IMR-90 (cell line): ENCODE measurements at regions not wholly inside any gene's neighbourhood (a gene's known extent, or its start where the extent isn't known, plus 50 kb on each side); places are given as distances from the start of the nearest gene placed in this dataset.
A peak's percentile ranks its signal among the peaks of the same experiment; 100 is the strongest.

Source experiments
- ATAC-seq: fragments of 200-7000 bp; cut with Tn5 transposase; 2 replicates; pipeline ENCODE4 v1.9.1; 2020; ENCODE audit warnings: low read depth, mild to moderate bottlenecking, moderate library complexity
- BruUV-seq: library from RNA; stranded (reverse); fragments of 400-500 nt; replicated peaks from 2 replicates; lab custom pipeline; 2021; lab: Mats Ljungman, UMichigan
- CTCF ChIA-PET: fragments of 300-600 bp; formaldehyde crosslinking; extraction: SDS; loops from one replicate; lab custom pipeline; 2021; ENCODE audit warnings: antibody characterized with exemption; lab: Yijun Ruan, JAX
- POLR2A ChIA-PET: fragments of 300-600 bp; sonication (Branson Sonifier 250); formaldehyde crosslinking; loops from one replicate; lab custom pipeline; 2022; ENCODE audit warnings: antibody characterized with exemption; ENCODE audit not compliant: unreplicated experiment; lab: Charles Lee
- DNase-seq: peaks from one replicate; pipeline ENCODE4 v3.0.0; 2013
- H2AFZ ChIP-seq: replicated peaks from 2 replicates; pipeline ENCODE3; 2013; ENCODE audit warnings: low read length, mild to moderate bottlenecking; ENCODE audit not compliant: poor library complexity
- H2AK5ac ChIP-seq: 2 replicates; pipeline ENCODE4 v1.6.1; 2013; ENCODE audit warnings: low read depth, low read length, inconsistent platforms
- H2AK9ac ChIP-seq: replicated peaks from 2 replicates; pipeline ENCODE3; 2013; ENCODE audit warnings: mild to moderate bottlenecking, low read depth, low read length, moderate library complexity; ENCODE audit not compliant: poor library complexity
- H2BK120ac ChIP-seq: 2 replicates; pipeline ENCODE4 v1.6.1; 2013; ENCODE audit warnings: low read depth, low read length, inconsistent platforms
- H2BK15ac ChIP-seq: 3 replicates; pipeline ENCODE4 v1.6.1; 2013; ENCODE audit warnings: low read depth, low read length, inconsistent platforms
- H2BK20ac ChIP-seq: 2 replicates; pipeline ENCODE4 v1.6.1; 2013; ENCODE audit warnings: low read depth, mild to moderate bottlenecking, inconsistent platforms, low read length, moderate library complexity
- H2BK5ac ChIP-seq: 2 replicates; pipeline ENCODE4 v1.6.1; 2013; ENCODE audit warnings: mild to moderate bottlenecking, low read depth, low read length, inconsistent platforms; ENCODE audit not compliant: poor library complexity, severe bottlenecking
- H3K14ac ChIP-seq: replicated peaks from 2 replicates; pipeline ENCODE4 v1.6.1; 2013; ENCODE audit warnings: low read depth, low read length, inconsistent platforms
- H3K18ac ChIP-seq: 2 replicates; pipeline ENCODE4 v1.6.1; 2013; ENCODE audit warnings: low read depth, low read length, control low read depth
- H3K23ac ChIP-seq: 2 replicates; pipeline ENCODE4 v1.6.1; 2013; ENCODE audit warnings: low read depth, low read length, inconsistent platforms
- H3K27ac ChIP-seq: 2 replicates; pipeline ENCODE4 v1.5.1; 2013; ENCODE audit warnings: mild to moderate bottlenecking, control low read depth, low read length; ENCODE audit not compliant: insufficient read depth
- H3K27me3 ChIP-seq: 2 replicates; pipeline ENCODE4 v1.6.1; 2013; ENCODE audit warnings: low read length; ENCODE audit not compliant: control insufficient read depth, insufficient read depth
- H3K36me3 ChIP-seq: 2 replicates; pipeline ENCODE4 v1.6.1; 2013; ENCODE audit warnings: low read length, mixed read lengths; ENCODE audit not compliant: control insufficient read depth, insufficient read depth
- H3K4ac ChIP-seq: 2 replicates; pipeline ENCODE4 v1.6.1; 2013; ENCODE audit warnings: low read depth, low read length, inconsistent platforms
- H3K4me1 ChIP-seq: 2 replicates; pipeline ENCODE4 v1.6.1; 2013; ENCODE audit warnings: low read length, mixed read lengths; ENCODE audit not compliant: control insufficient read depth, insufficient read depth
- H3K4me2 ChIP-seq: 2 replicates; pipeline ENCODE4 v1.6.1; 2013; ENCODE audit warnings: low read depth, mild to moderate bottlenecking, control low read depth, low read length, moderate library complexity
- H3K4me3 ChIP-seq: 2 replicates; pipeline ENCODE4 v1.5.1; 2013; ENCODE audit warnings: low read depth, mild to moderate bottlenecking, control low read depth, low read length, moderate library complexity; ENCODE audit not compliant: insufficient read depth
- H3K56ac ChIP-seq: 2 replicates; pipeline ENCODE4 v1.6.1; 2013; ENCODE audit warnings: low read length, inconsistent platforms; ENCODE audit not compliant: insufficient read depth; ENCODE audit errors: extremely low read depth
- H3K79me1 ChIP-seq, 2 experiments: 2 replicates each; pipeline ENCODE4 v1.6.1; 2013; ENCODE audit warnings: low read length in 2 of 2, inconsistent platforms in 1 of 2, low read depth in 1 of 2
- H3K9ac ChIP-seq: 2 replicates; pipeline ENCODE4 v1.6.1; 2013; ENCODE audit warnings: low read depth, low read length, control low read depth
- H3K9me1 ChIP-seq: 2 replicates; pipeline ENCODE4 v1.6.1; 2013; ENCODE audit warnings: low read length, inconsistent platforms; ENCODE audit not compliant: insufficient read depth
- H3K9me3 ChIP-seq: 2 replicates; pipeline ENCODE4 v1.6.1; 2013; ENCODE audit warnings: low read length; ENCODE audit not compliant: control insufficient read depth, insufficient read depth
- H4K20me1 ChIP-seq: 2 replicates; pipeline ENCODE4 v1.6.1; 2013; ENCODE audit warnings: low read length, inconsistent platforms; ENCODE audit not compliant: insufficient read depth
- H4K5ac ChIP-seq: 2 replicates; pipeline ENCODE4 v1.6.1; 2013; ENCODE audit warnings: mild to moderate bottlenecking, low read depth, low read length, control low read depth
- H4K8ac ChIP-seq, 2 experiments: 2 replicates each; pipeline ENCODE4 v1.6.1; 2013; ENCODE audit warnings: low read depth in 2 of 2, low read length in 2 of 2, control low read depth in 1 of 2, inconsistent platforms in 1 of 2
- H4K91ac ChIP-seq: 2 replicates; pipeline ENCODE4 v1.6.1; 2013; ENCODE audit warnings: low read depth, low read length, inconsistent platforms; ENCODE audit not compliant: insufficient read depth
- BHLHE40 ChIP-seq: fragments of 150-350 bp; IDR thresholded peaks from 2 replicates; pipeline ENCODE4 v1.6.1; 2016; ENCODE audit warnings: mild to moderate bottlenecking, low read depth, low read length
- CEBPB ChIP-seq: IDR thresholded peaks from 2 replicates; pipeline ENCODE4 v1.6.1; 2012; ENCODE audit warnings: low read depth, low read length, improper control_type of control experiment
- CTCF ChIP-seq: conservative IDR thresholded peaks from 2 replicates; pipeline ENCODE4 v1.5.1; 2012; ENCODE audit warnings: mild to moderate bottlenecking, low read depth, low read length, improper control_type of control experiment
- ELK1 ChIP-seq: fragments of 150-350 bp; IDR thresholded peaks from 2 replicates; pipeline ENCODE4 v1.6.1; 2016; ENCODE audit warnings: low read depth, mild to moderate bottlenecking, low read length, moderate library complexity, borderline replicate concordance
- FOS ChIP-seq: fragments of 150-350 bp; IDR thresholded peaks from 2 replicates; pipeline ENCODE4 v1.6.1; 2016; ENCODE audit warnings: low read depth, low read length
- MAZ ChIP-seq: IDR thresholded peaks from 2 replicates; pipeline ENCODE4 v1.6.1; 2012; ENCODE audit warnings: low read depth, mild to moderate bottlenecking, low read length, improper control_type of control experiment, moderate library complexity, borderline replicate concordance
- MXI1 ChIP-seq: IDR thresholded peaks from 2 replicates; pipeline ENCODE4 v1.6.1; 2012; ENCODE audit warnings: low read depth, mild to moderate bottlenecking, low read length, moderate library complexity, borderline replicate concordance
- NFE2L2 ChIP-seq: fragments of 150-350 bp; IDR thresholded peaks from 2 replicates; pipeline ENCODE4 v1.6.1; 2016; ENCODE audit warnings: low read depth, mild to moderate bottlenecking, low read length
- POLR2A ChIP-seq: IDR thresholded peaks from 2 replicates; pipeline ENCODE4 v1.6.1; 2012; ENCODE audit warnings: mild to moderate bottlenecking, low read depth, low read length
- RAD21 ChIP-seq: IDR thresholded peaks from 2 replicates; pipeline ENCODE4 v1.6.1; 2012; ENCODE audit warnings: low read length, improper control_type of control experiment
- RCOR1 ChIP-seq: IDR thresholded peaks from 2 replicates; pipeline ENCODE4 v1.6.1; 2012; ENCODE audit warnings: mild to moderate bottlenecking, low read length, improper control_type of control experiment; ENCODE audit not compliant: insufficient replicate concordance
- RFX5 ChIP-seq: IDR thresholded peaks from 2 replicates; pipeline ENCODE4 v1.8.0; 2012; ENCODE audit warnings: low read depth, mild to moderate bottlenecking, low read length, moderate library complexity
- USF2 ChIP-seq: fragments of 150-350 bp; IDR thresholded peaks from 2 replicates; pipeline ENCODE4 v1.6.1; 2017; ENCODE audit warnings: mild to moderate bottlenecking, antibody characterized with exemption, low read length, low read depth
- WGBS, 2 experiments: methylation state at CpG; one replicate each; pipeline versions ENCODE4 v1.1.5 to v1.1.7; 2013; ENCODE audit warnings: missing lambda C conversion rate in 2 of 2; ENCODE audit not compliant: insufficient read length in 1 of 2; ENCODE audit errors: extremely low coverage in 2 of 2; 5-methylcytosine and 5-hydroxymethylcytosine counted together
- dilution Hi-C: fragments of 300-500 bp; cut with HindIII; formaldehyde crosslinking; loops from one replicate; pipeline ENCODE4 v1.14.3; 2018; ENCODE audit warnings: low sequenced_read_pairs; ENCODE audit not compliant: unreplicated experiment
- in situ Hi-C: fragments of 300-500 bp; cut with MboI; formaldehyde crosslinking; loops from 3 replicates; pipeline ENCODE4 v1.14.3; 2019; ENCODE audit warnings: low sequenced_read_pairs, inconsistent platforms, mixed read lengths
- intact Hi-C: fragments of 100-400 bp; cut with micrococcal nuclease; formaldehyde crosslinking; loops from 2 replicates; pipeline ENCODE4 v1.10.0; 2022

DNA sequence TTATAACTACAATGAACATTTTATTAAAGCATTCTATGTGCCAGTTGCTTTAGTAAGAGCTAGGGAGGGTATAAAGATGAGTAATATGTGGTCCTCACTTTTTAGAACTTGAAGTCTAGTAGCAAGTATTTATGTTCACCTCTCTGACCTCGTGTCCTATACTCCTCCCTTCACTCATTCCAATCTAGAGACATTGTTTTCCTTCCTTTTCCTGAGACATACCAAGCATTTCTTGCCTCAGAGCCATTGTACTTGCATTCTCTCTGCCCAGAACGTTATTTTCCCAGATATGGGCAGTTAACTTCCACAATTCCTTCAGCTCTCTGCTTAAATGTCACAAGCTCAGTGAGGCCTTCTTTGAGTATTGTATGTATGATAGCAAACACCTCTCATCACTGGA lies 408.6 kb downstream of the PDCD6IP start:
- no peak overlapping the region for H4K91ac ChIP-seq
- DNase-seq (peak; percentile 0), ATAC-seq (no peak)
- no peak overlapping the region for H2AFZ ChIP-seq
- in situ Hi-C loops (no loop called here), intact Hi-C loops (no loop called here), dilution Hi-C loops (no loop called here)
- no peak overlapping the region for H3K4ac ChIP-seq
- TF ChIP-seq POLR2A (no peak), CTCF (no peak), ELK1 (no peak), MAZ (no peak), USF2 (no peak), RAD21 (no peak), RCOR1 (no peak), CEBPB (no peak), NFE2L2 (no peak), BHLHE40 (no peak), MXI1 (no peak), FOS (no peak), RFX5 (no peak)
- H3K9ac ChIP-seq, result no peak overlapping the region
- no peaks in the 10 kb centered on the region for H3K9me3 ChIP-seq
- H3K4me2 ChIP-seq, result no peak overlapping the region
- no peaks in the 10 kb centered on the region for H3K27me3 ChIP-seq
- H2BK120ac ChIP-seq, result no peak overlapping the region
- no peak overlapping the region for H3K14ac ChIP-seq
- no peak overlapping the region for H2BK20ac ChIP-seq
- no peak overlapping the region for H4K8ac ChIP-seq
- ChIA-PET CTCF (no interaction called here), POLR2A (no interaction called here)
- H2BK15ac ChIP-seq, result no peak overlapping the region
- H4K20me1 ChIP-seq, result no peaks in the 10 kb centered on the region
- no peaks in the 10 kb centered on the region for H3K4me1 ChIP-seq
- no peaks in the 10 kb centered on the region for H3K79me1 ChIP-seq
- no peak overlapping the region for H4K5ac ChIP-seq
- no peaks in the 10 kb centered on the region for H3K36me3 ChIP-seq
- WGBS, 2 experiments, result no CpG with 5 or more reads among the region's 2 CpGs
- no peak overlapping the region for H3K27ac ChIP-seq
- H3K9me1 ChIP-seq, result no peaks in the 10 kb centered on the region
- H2AK5ac ChIP-seq, result no peak overlapping the region
- no peak overlapping the region for H2AK9ac ChIP-seq
- no peak overlapping the region for H3K4me3 ChIP-seq
- BruUV-seq, result no TSS peak
- no peak overlapping the region for H3K23ac ChIP-seq
- no peak overlapping the region for H2BK5ac ChIP-seq
- no peak overlapping the region for H3K56ac ChIP-seq
- no peak overlapping the region for H3K18ac ChIP-seq
